ENCODE measurements at regions not wholly inside any gene's neighbourhood (a gene's known extent, or its start where the extent isn't known, plus 50 kb on each side); places are given as distances from the start of the nearest gene placed in this dataset.

GRCh38 chr3:72060447-72061034 lies 275.6 kb upstream of the PROK2 start:
- no peak for DNase-seq

GRCh38 chr3:72058493-72059081 lies 273.6 kb upstream of the PROK2 start:
- DNase-seq, result peak; percentile 60

GRCh38 chr3:72055436-72055835 lies 270.5 kb upstream of the PROK2 start:
- DNase-seq, result no peak

GRCh38 chr3:72054976-72055375 lies 270.0 kb upstream of the PROK2 start:
- DNase-seq, result no peak

- no peak for DNase-seq
Measured at GRCh38 chr3:72052841-72053409, 268.0 kb upstream of the PROK2 start.

- DNase-seq, result no peak
Measured at GRCh38 chr3:72050771-72051170, 265.8 kb upstream of the PROK2 start.

- DNase-seq, result no peak
Measured at GRCh38 chr3:72050048-72050632, 265.2 kb upstream of the PROK2 start.

- no peak for DNase-seq
Measured at GRCh38 chr3:72049300-72049699, 264.4 kb upstream of the PROK2 start.

- DNase-seq, result no peak
Measured at GRCh38 chr3:72048873-72049272, 263.9 kb upstream of the PROK2 start.

- no peak for DNase-seq
Measured at GRCh38 chr3:72047221-72047871, 262.4 kb upstream of the PROK2 start.

- no peak for DNase-seq
Measured at GRCh38 chr3:72044231-72044855, 259.4 kb upstream of the PROK2 start.

- no peak for DNase-seq
Measured at GRCh38 chr3:72043204-72044133, 258.5 kb upstream of the PROK2 start.

- no peak for DNase-seq
Measured at GRCh38 chr3:72042397-72043203, 257.7 kb upstream of the PROK2 start.

GRCh38 chr3:72041511-72041910 lies 256.6 kb upstream of the PROK2 start:
- DNase-seq, result peak; percentile 81

- DNase-seq, result no peak
Measured at GRCh38 chr3:72041076-72041475, 256.1 kb upstream of the PROK2 start.

- DNase-seq, result no peak
Measured at GRCh38 chr3:72039677-72040076, 254.7 kb upstream of the PROK2 start.

GRCh38 chr3:72036899-72037298 lies 252.0 kb upstream of the PROK2 start:
- no peak for DNase-seq

GRCh38 chr3:72035606-72036005 lies 250.7 kb upstream of the PROK2 start:
- no peak for DNase-seq

- no peak for DNase-seq
Measured at GRCh38 chr3:72034986-72035385, 250.0 kb upstream of the PROK2 start.

- DNase-seq, result no peak
Measured at GRCh38 chr3:72033666-72034428, 248.9 kb upstream of the PROK2 start.
